ENCODE measurements at regions not wholly inside any gene's neighbourhood (a gene's known extent, or its start where the extent isn't known, plus 50 kb on each side); places are given as distances from the start of the nearest gene placed in this dataset.
"Not testable (repeated sequence)": the region's sequence is repeated elsewhere in the genome, so short reads cannot be mapped to it uniquely, and the experiment has no call there.

- TF ChIP-seq CTCF (IDR thresholded peaks at IDR 0.05; ENCODE audit: insufficient read depth, low read length) (no peak), REST (IDR thresholded peaks at IDR 0.05; ENCODE audit: insufficient replicate concordance, low read depth) (no peak), GABPA (IDR thresholded peaks at IDR 0.05; ENCODE audit: low read depth) (no peak), SPI1 (IDR thresholded peaks at IDR 0.05; ENCODE audit: borderline replicate concordance, low read depth) (no peak), POLR2AphosphoS5 (IDR thresholded peaks at IDR 0.05; ENCODE audit: low read depth) (no peak)
- Histone ChIP-seq H3K27ac (replicated peaks) (no peak overlapping the region), H3K27me3 (ENCODE audit: insufficient read depth, poor library complexity, severe bottlenecking) (no peaks in the 10 kb centered on the region), H3K4me3 (replicated peaks; ENCODE audit: insufficient read depth, low read length) (no peak overlapping the region)
- no peak for DNase-seq (ENCODE audit: low read depth in 1 of 2, low spot score in 1 of 2)
Observed at GRCh38 chr17:438191-438590, 85.6 kb upstream of the RPH3AL start.

- TF ChIP-seq CTCF (IDR thresholded peaks at IDR 0.05; ENCODE audit: insufficient read depth, low read length) (no peak), GABPA (IDR thresholded peaks at IDR 0.05; ENCODE audit: low read depth) (no peak), SPI1 (IDR thresholded peaks at IDR 0.05; ENCODE audit: borderline replicate concordance, low read depth) (no peak), POLR2AphosphoS5 (IDR thresholded peaks at IDR 0.05; ENCODE audit: low read depth) (no peak), REST (IDR thresholded peaks at IDR 0.05; ENCODE audit: insufficient replicate concordance, low read depth) (no peak)
- Histone ChIP-seq H3K27ac (replicated peaks) (no peak overlapping the region), H3K27me3 (ENCODE audit: insufficient read depth, poor library complexity, severe bottlenecking) (no peaks in the 10 kb centered on the region), H3K4me3 (replicated peaks; ENCODE audit: insufficient read depth, low read length) (no peak overlapping the region)
- DNase-seq (ENCODE audit: low read depth in 1 of 2, low spot score in 1 of 2), result no peak
Observed at GRCh38 chr17:437545-437944, 84.9 kb upstream of the RPH3AL start.

GRCh38 chr17:436571-436970 lies 84.0 kb upstream of the RPH3AL start:
- DNase-seq (ENCODE audit: low read depth in 1 of 2, low spot score in 1 of 2), result no peak
- TF ChIP-seq POLR2AphosphoS5 (IDR thresholded peaks at IDR 0.05; ENCODE audit: low read depth), result no peak
- no peak for TF ChIP-seq REST (IDR thresholded peaks at IDR 0.05; ENCODE audit: insufficient replicate concordance, low read depth)
- no peak for TF ChIP-seq GABPA (IDR thresholded peaks at IDR 0.05; ENCODE audit: low read depth)
- TF ChIP-seq CTCF (IDR thresholded peaks at IDR 0.05; ENCODE audit: insufficient read depth, low read length), result no peak
- no peak for TF ChIP-seq SPI1 (IDR thresholded peaks at IDR 0.05; ENCODE audit: borderline replicate concordance, low read depth)

GRCh38 chr17:432471-432870 lies 79.9 kb upstream of the RPH3AL start:
- DNase-seq (ENCODE audit: low read depth in 1 of 2, low spot score in 1 of 2); H3K27me3 ChIP-seq (ENCODE audit: insufficient read depth, poor library complexity, severe bottlenecking); H3K4me3 ChIP-seq (replicated peaks; ENCODE audit: insufficient read depth, low read length); H3K27ac ChIP-seq (replicated peaks): not testable (repeated sequence)

More at GRCh38 chr17:436571-436970, 84.0 kb upstream of the RPH3AL start:
- no peaks in the 10 kb centered on the region for H3K27me3 ChIP-seq (ENCODE audit: insufficient read depth, poor library complexity, severe bottlenecking)
- no peak overlapping the region for H3K27ac ChIP-seq (replicated peaks)
- H3K4me3 ChIP-seq (replicated peaks; ENCODE audit: insufficient read depth, low read length), result no peak overlapping the region
